Progenitor cell of endocrine pancreas (in vitro differentiated cells): ENCODE measurements at regions not wholly inside any gene's neighbourhood (a gene's known extent, or its start where the extent isn't known, plus 50 kb on each side); places are given as distances from the start of the nearest gene placed in this dataset.

ENCODE experiments used
- DNase-seq: peaks from one replicate; pipeline ENCODE4 v3.0.0; 2021; ENCODE audit warnings: low spot score; ENCODE audit not compliant: unreplicated experiment
- H3K27ac Mint-ChIP-seq: 2 replicates; pipeline ENCODE4 v1.8.0; 2021; ENCODE audit warnings: mild to moderate bottlenecking, moderate library complexity, mixed read lengths
- H3K27me3 Mint-ChIP-seq: 2 replicates; pipeline ENCODE4 v1.8.0; 2021; ENCODE audit warnings: mixed read lengths
- H3K36me3 Mint-ChIP-seq: 2 replicates; pipeline ENCODE4 v1.8.0; 2022; ENCODE audit warnings: mixed read lengths; ENCODE audit not compliant: insufficient read depth
- H3K4me1 Mint-ChIP-seq: 2 replicates; pipeline ENCODE4 v1.8.0; 2021; ENCODE audit warnings: low read depth, mixed read lengths
- H3K4me3 Mint-ChIP-seq: 2 replicates; pipeline ENCODE4 v1.8.0; 2021; ENCODE audit warnings: low read depth, mild to moderate bottlenecking, moderate library complexity, mixed read lengths
- H3K9me3 Mint-ChIP-seq: 2 replicates; pipeline ENCODE4 v1.8.0; 2021; ENCODE audit warnings: low read depth, mixed read lengths
- CTCF ChIP-seq: fragments of 200-600 bp; sonication (generic); IDR thresholded peaks from one replicate; pipeline ENCODE4 v1.5.0; 2021; ENCODE audit warnings: antibody characterized with exemption, mild to moderate bottlenecking; ENCODE audit not compliant: unreplicated experiment

GRCh38 chr5:136780518-136780917 is 415.2 kb upstream of the TRPC7 start:
- no peak for TF ChIP-seq CTCF
- Mint-ChIP-seq H3K27ac (no peak overlapping the region), H3K9me3 (peaks cover 3% of the 10 kb centered on the region), H3K4me3 (no peak overlapping the region), H3K4me1 (no peaks in the 10 kb centered on the region), H3K27me3 (no peaks in the 10 kb centered on the region), H3K36me3 (no peaks in the 10 kb centered on the region)
- DNase-seq = no peak

GRCh38 chr5:136776022-136776927 is 410.9 kb upstream of the TRPC7 start:
- Mint-ChIP-seq H3K4me3 (no peak overlapping the region), H3K36me3 (no peaks in the 10 kb centered on the region), H3K27ac (no peak overlapping the region), H3K4me1 (no peaks in the 10 kb centered on the region), H3K9me3 (peaks cover 3% of the 10 kb centered on the region), H3K27me3 (peaks cover 5% of the 10 kb centered on the region)
- TF ChIP-seq CTCF = no peak
- DNase-seq = no peak

- peaks cover 10% of the 10 kb centered on the region for H3K27me3 Mint-ChIP-seq
- no peak overlapping the region for H3K4me3 Mint-ChIP-seq
- H3K27ac Mint-ChIP-seq = no peak overlapping the region
- no peak for DNase-seq
- H3K4me1 Mint-ChIP-seq = no peaks in the 10 kb centered on the region
- H3K36me3 Mint-ChIP-seq = no peaks in the 10 kb centered on the region
- no peak for TF ChIP-seq CTCF
- H3K9me3 Mint-ChIP-seq = peaks cover 3% of the 10 kb centered on the region
These were observed 407.1 kb upstream of the TRPC7 start for GRCh38 chr5:136772491-136772890.

- no peaks in the 10 kb centered on the region for H3K9me3 Mint-ChIP-seq
- TF ChIP-seq CTCF = peak; percentile 90
- H3K4me1 Mint-ChIP-seq = no peaks in the 10 kb centered on the region
- H3K27me3 Mint-ChIP-seq = peaks cover 10% of the 10 kb centered on the region
- DNase-seq = peak; percentile 59
- H3K4me3 Mint-ChIP-seq = no peak overlapping the region
- no peaks in the 10 kb centered on the region for H3K36me3 Mint-ChIP-seq
- no peak overlapping the region for H3K27ac Mint-ChIP-seq
These were observed 404.7 kb upstream of the TRPC7 start for GRCh38 chr5:136769900-136770684.

GRCh38 chr5:136769093-136769492 is 403.7 kb upstream of the TRPC7 start:
- Mint-ChIP-seq H3K9me3 (no peaks in the 10 kb centered on the region), H3K4me1 (no peaks in the 10 kb centered on the region), H3K4me3 (no peak overlapping the region), H3K27me3 (peaks cover 10% of the 10 kb centered on the region), H3K36me3 (no peaks in the 10 kb centered on the region), H3K27ac (no peak overlapping the region)
- no peak for DNase-seq
- TF ChIP-seq CTCF = no peak
